GM19025 (cell line): ENCODE measurements at regions not wholly inside any gene's neighbourhood (a gene's known extent, or its start where the extent isn't known, plus 50 kb on each side); places are given as distances from the start of the nearest gene placed in this dataset.

ENCODE experiments used
- ATAC-seq: cut with Tn5 transposase; IDR thresholded peaks from one replicate; pipeline ENCODE4 v1.9.1; 2021; ENCODE audit warnings: mild to moderate bottlenecking, low read depth, moderate library complexity; ENCODE audit not compliant: unreplicated experiment

DNA sequence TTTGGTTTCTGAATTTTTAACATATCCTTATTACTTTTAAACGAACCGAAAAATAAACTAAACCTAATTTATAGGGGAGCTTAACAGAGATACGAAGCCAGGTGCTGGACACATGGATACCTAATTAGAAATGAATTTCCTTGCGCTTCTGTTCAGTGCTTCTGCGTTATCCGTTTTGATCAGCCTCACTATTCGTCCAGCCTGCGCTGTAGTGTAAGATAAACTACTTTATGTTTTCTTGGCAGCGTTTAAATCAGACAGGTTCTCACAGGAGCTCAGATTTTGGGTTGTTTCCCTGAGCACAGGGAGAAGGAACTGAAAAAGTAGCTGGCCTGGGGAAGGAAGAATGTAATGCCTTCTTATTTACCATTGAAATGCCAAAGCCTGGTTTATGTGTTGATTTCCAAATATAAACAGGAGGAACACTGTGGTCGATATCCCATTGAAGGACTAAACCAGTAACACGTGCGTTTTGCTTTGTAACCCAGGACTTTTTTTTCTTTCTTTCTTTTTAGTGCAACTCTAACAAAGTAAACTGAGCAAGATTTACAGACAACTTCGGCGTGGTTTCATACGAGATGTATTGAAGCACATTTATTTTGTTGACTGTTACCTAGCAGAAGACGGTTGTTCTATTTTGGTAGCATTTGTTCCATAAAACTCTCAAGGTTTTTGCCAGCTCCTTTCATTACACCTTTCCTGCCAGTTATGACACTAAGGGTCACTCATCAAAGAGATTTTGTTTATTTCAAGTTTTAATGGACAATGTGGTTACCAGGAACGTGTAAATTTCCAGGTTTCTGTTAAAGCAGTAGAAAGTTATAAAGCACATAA is 214.8 kb upstream of the HEY2 start:
- no peak for ATAC-seq

GRCh38 chr6:125537090-125537489 is 212.3 kb upstream of the HEY2 start:
- no peak for ATAC-seq

GRCh38 chr6:125539892-125540291 is 209.5 kb upstream of the HEY2 start:
- no peak for ATAC-seq

DNA sequence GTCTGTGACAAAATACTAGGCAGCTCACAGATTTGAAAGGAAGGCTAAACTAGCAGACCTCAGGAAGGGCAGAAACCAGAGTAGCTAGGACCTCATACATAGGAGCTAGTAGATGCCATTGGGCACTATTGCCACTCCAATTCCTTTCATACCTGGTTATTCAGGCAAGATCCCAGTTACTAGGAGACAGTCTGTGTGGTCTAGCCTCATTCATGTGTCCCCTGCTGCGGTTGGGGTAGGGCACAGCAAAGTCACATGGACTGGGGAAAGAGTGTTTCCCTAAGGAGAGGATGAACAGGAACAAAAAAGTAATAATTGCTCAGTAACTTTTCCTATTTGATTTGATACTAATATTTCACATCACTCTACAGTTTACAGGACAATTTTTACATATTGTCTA is 204.6 kb upstream of the HEY2 start:
- ATAC-seq, result no peak

GRCh38 chr6:125546841-125547251 is 202.6 kb upstream of the HEY2 start:
- no peak for ATAC-seq

GRCh38 chr6:125547381-125547780 is 202.1 kb upstream of the HEY2 start:
- no peak for ATAC-seq

GRCh38 chr6:125549202-125549884 is 200.1 kb upstream of the HEY2 start:
- no peak for ATAC-seq

GRCh38 chr6:125550892-125551291 is 198.5 kb upstream of the HEY2 start:
- no peak for ATAC-seq

DNA sequence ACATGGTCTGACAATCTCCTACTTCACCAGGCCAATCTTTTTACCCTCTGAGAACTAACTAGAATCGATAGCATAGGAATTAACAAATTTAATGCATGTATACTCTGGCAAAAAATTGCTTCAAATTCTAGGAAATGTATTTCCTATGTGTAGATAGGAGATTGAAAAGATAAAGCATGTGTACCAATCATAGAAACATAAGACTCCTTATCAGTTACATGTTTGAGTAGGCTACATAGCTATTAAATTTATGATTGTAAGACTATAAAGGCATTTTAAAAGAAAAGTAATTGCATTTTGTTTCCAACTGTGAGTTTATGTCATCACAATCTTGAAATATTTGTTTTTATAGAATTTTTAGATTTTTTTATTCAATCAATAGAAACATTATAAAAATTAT is 196.6 kb upstream of the HEY2 start:
- ATAC-seq, result no peak

GRCh38 chr6:125554456-125554855 is 195.0 kb upstream of the HEY2 start:
- ATAC-seq, result no peak

DNA sequence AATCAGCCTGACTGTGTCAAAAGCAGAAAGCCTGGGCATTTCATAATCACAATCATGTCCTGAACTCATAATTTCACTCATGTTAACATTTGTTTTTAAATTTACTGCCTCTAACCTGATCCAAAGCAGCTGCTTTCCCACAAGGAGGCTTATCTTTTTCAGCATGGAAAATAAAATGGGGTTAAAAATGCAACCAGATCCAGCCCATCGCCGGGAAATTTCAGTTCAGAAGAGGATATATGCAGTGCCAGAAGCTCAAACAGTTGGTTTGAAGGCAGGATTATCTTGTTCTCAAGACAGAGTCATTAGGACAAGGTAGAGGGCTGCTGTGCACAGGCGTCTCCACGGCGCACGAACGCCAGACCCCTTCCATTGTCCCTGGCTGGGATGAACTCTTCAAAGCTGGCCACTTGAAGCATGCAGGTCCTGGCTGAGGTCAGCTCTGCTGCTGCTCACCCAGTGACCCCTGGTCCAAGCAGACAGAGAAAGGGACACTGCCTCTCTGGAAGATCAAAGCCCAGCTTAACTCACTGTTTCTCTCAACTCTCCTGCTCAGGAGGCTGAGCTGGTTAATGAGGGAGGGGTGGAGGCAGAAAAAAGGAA is 191.1 kb upstream of the HEY2 start:
- no peak for ATAC-seq

DNA sequence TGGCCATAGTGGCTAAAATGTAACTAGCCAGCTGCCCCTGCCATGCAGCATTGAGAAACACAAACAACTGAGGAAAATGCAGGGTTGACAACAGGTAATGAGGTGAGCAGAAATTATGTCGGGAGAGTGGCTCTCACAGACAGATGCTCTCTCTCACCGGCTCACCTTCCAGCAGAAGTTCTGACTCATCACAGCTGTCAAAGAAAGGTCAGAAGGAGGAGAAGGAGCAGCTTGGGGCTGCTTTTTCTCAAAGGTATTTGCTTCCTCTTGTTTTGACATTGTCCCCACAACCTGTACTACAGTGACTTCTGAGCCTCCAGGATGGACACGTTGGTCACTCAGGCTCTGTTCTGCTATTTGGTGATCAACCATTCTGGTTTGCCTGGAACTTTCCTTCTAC is 190.5 kb upstream of the HEY2 start:
- ATAC-seq, result no peak

GRCh38 chr6:125562156-125562555 is 187.3 kb upstream of the HEY2 start:
- ATAC-seq, result no peak

- ATAC-seq, result no peak
These were observed 184.5 kb upstream of the HEY2 start for GRCh38 chr6:125564941-125565340.

GRCh38 chr6:125567407-125567806 is 182.0 kb upstream of the HEY2 start:
- ATAC-seq, result no peak

DNA sequence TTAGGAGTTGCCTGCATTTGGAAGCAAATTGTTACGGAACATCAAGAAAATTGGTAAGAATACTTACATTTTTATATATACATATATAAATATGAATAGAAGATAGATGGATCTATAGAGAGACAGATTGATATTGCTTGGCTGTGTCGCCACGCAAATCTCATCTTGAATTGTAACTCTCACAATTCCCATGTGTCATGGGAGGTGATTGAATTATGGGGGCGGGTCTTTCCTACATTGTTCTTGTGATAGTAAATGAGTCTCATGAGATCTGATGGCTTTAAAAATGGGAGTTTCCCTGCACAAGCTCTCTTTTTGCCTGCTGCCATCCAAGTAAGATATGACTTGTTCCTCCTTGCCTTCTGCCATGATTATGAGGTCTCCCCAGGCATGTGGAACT is 180.8 kb upstream of the HEY2 start:
- no peak for ATAC-seq

DNA sequence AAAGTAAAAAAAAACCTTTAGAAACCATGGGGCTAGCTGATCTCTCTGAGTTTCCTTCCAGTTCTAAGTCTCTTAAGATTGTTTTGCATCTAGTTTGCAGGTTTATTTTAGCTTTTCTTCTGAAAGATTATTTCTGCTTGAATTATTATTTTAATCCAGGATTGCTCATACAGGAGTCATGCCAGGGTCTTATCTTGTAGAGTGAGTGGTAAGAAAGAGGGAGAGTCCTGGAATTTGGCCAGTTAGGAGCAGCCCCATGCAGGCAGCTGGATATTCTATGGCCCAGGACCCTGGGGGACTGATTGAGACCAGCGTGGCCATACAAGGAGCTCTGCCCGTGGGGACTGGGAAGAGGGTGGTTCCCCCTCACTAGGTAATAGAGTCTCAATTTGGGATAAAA is 178.9 kb upstream of the HEY2 start:
- ATAC-seq, result no peak

DNA sequence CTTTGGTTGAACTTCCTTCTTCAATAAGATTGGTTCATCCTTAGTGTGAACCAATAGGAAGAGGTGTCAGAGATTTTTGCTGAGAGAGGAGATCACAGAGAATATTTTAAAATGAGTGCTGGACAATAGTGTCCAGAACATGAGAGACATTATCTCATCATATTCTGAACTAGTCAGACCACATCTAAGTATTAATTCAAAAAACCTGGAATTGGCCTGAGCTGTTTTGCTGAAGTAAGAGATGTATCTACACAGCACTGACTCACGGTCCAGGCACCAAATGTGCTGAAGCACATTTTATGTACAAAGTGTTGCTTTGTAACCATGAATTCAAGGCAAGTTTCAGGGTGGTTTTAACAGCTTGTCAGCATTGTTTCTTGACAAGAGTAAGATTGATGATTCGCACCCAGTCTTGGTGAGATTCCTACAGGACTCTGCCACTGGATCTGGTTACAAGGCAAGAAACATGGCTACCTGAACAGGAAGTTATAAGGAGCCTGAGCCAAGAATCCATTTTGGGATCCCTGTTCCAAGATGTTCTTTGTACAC is 178.2 kb upstream of the HEY2 start:
- no peak for ATAC-seq

DNA sequence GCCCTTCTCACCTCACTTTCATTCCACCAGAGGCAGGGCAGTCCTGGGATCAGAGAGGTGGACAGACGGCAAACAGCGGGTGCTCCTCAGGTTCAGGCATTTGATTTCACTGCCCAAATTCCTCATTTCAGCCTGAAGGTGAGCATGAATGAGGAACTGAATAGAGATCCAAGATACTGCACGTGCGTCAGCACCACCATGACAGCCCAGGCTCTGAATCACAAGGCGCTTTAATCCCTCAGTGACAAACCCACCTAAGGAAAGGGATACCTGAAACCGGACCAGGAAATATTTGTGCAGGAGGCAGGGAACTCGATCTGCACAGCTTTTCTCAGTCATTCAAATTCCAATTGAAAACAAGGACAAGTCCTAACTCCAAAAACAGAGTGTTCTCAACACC is 174.8 kb upstream of the HEY2 start:
- no peak for ATAC-seq

DNA sequence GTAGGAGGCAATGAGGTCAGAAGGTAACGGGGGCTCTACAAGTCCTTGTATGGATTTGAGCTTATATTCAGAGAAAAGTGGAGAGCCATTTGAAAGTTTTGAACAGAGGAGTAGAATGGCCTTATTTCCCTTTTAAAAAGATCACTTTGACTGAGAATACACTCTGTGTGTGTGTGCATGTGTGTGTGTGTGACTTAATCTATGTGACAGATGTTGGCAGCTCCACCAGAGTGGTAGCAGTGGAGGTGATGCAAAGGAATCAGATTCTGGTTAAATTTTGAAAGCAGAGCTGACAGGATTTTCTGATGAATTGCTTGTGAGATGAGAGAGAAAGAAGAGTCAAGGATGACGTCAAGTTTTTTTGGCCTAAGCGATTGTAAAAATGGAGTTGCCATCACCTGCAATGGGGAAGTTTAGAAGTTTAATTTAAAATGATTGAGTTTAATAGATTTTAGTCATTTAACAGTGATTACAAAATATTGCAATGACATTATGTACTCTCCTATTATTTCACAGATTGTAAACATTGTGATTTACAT is 172.2 kb upstream of the HEY2 start:
- ATAC-seq, result no peak

DNA sequence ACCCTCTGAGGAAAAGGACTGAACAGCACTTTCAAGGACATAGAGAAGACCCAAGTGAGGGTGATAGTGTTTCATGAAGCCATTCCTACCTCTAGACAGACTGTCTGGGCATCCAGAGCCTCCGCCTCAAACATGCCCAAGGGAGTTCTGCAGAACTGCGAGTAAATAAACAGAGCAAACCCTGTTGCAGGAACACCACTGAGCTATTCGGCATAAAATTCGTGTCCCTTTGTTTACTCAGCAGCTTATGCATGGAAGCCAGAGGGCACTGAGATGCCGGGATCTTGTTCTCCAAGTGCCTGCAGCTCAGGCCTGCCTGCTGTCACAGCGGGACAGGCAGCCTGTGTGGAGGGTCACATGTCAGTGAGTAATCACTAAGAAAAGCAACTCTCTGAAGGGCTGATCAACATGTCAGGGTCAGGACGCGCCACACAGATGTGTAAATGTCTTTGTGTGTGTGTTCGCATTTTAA is 164.9 kb upstream of the HEY2 start:
- ATAC-seq, result no peak
